VCaP (cell line): ENCODE measurements at regions not wholly inside any gene's neighbourhood (a gene's known extent, or its start where the extent isn't known, plus 50 kb on each side); places are given as distances from the start of the nearest gene placed in this dataset.

ENCODE experiments used
- H3K27ac ChIP-seq: fragments of 450-650 bp; 2 replicates; pipeline ENCODE4 v1.5.1; 2017
- CTCF ChIP-seq: fragments of 450-650 bp; conservative IDR thresholded peaks from 2 replicates; pipeline ENCODE4 v1.5.1; 2017; ENCODE audit warnings: mild to moderate bottlenecking, moderate library complexity

- no peak overlapping the region for H3K27ac ChIP-seq
- TF ChIP-seq CTCF = no peak
These were observed 308.3 kb upstream of the SPRY2 start for GRCh38 chr13:80649274-80649673.

- TF ChIP-seq CTCF = no peak
- H3K27ac ChIP-seq = no peak overlapping the region
These were observed 301.7 kb upstream of the SPRY2 start for GRCh38 chr13:80642641-80643040.

- H3K27ac ChIP-seq = no peak overlapping the region
- TF ChIP-seq CTCF = no peak
These were observed 292.3 kb upstream of the SPRY2 start for GRCh38 chr13:80633251-80633650.

DNA sequence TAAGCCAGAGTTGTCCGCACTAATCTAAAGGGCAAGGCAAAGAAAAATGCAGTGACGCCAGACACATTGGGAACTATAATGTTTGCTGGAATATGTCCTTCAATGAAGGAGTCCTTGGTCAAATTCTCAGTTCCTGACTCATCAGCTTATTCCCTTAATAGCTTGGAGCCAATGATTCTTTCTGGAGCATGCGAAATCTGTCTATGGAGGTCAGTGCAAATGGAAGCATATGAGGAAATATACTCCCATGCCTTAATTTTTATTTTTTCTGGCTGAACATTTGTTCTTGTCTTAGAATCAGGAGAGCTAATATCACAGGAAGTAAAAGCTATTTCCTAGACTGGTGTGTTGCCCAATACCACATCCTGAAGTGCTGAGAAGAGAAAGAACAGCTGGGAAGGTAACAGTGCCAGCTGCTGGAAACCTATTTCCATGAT lies 289.8 kb upstream of the SPRY2 start:
- H3K27ac ChIP-seq = no peak overlapping the region
- no peak for TF ChIP-seq CTCF

GRCh38 chr13:80618781-80619180 lies 277.9 kb upstream of the SPRY2 start:
- no peak overlapping the region for H3K27ac ChIP-seq
- TF ChIP-seq CTCF = no peak

GRCh38 chr13:80612804-80613203 lies 271.9 kb upstream of the SPRY2 start:
- no peak overlapping the region for H3K27ac ChIP-seq
- no peak for TF ChIP-seq CTCF

DNA sequence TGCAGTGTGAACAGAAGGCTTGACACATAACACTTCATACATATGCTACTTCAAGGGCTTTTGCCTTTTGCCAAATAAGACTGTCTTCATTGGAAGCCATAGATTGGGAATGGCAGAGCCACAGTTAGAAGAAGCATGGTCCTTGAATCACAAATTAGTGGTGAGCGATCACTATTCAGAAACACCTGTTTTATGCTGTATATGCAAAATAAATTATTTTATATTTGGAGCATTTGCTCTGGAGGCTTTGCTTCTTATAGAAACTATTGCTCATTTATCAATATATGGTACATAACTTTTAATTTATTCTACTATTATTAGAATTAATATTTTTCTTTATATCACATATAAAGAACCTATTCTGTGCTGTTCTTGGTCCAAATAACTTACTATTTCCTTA lies 270.4 kb upstream of the SPRY2 start:
- TF ChIP-seq CTCF = no peak
- H3K27ac ChIP-seq = no peak overlapping the region

GRCh38 chr13:80605716-80606115 lies 264.8 kb upstream of the SPRY2 start:
- H3K27ac ChIP-seq = no peak overlapping the region
- no peak for TF ChIP-seq CTCF
